Suprapubic skin (tissue), 4 donors: ENCODE measurements at regions not wholly inside any gene's neighbourhood (a gene's known extent, or its start where the extent isn't known, plus 50 kb on each side); places are given as distances from the start of the nearest gene placed in this dataset.

Experiments
- CTCF ChIP-seq, 2 donors: fragments of 200-600 bp in 1 of 2; fragments of 450-650 bp in 1 of 2; sonication (generic) in 1 of 2; IDR thresholded peaks; one replicate each; pipeline ENCODE4 v1.5.1; 2016 to 2019; ENCODE audit warnings: antibody characterized with exemption in 2 of 2, mild to moderate bottlenecking in 1 of 2, moderate library complexity in 1 of 2
- POLR2A ChIP-seq, 2 donors: fragments of 450-650 bp; IDR thresholded peaks; one replicate each; pipeline ENCODE4 v1.6.1; 2017; ENCODE audit warnings: antibody characterized with exemption in 2 of 2, mild to moderate bottlenecking in 2 of 2, moderate library complexity in 2 of 2
- POLR2AphosphoS5 ChIP-seq, 3 donors: sonication (generic); formaldehyde crosslinking; IDR thresholded peaks; one replicate each; pipeline ENCODE4 v1.6.1; 2017; ENCODE audit warnings: antibody characterized with exemption in 3 of 3

GRCh38 chr3:106920609-106921008, 456.6 kb upstream of the CCDC54 start:
- TF ChIP-seq POLR2AphosphoS5 (IDR thresholded peaks at IDR 0.05) (no peak), CTCF (IDR thresholded peaks at IDR 0.05) (no peak), POLR2A (IDR thresholded peaks at IDR 0.05) (no peak)
